Skeletal muscle tissue (tissue), 3 donors: ENCODE measurements at regions not wholly inside any gene's neighbourhood (a gene's known extent, or its start where the extent isn't known, plus 50 kb on each side); places are given as distances from the start of the nearest gene placed in this dataset.

Source experiments
- H3K27ac ChIP-seq: one replicate; pipeline ENCODE4 v1.7.0; 2013; ENCODE audit warnings: mild to moderate bottlenecking, low read depth, low read length, inconsistent platforms
- H3K27me3 ChIP-seq, 3 donors: one replicate each; pipeline ENCODE4 v1.7.0; 2013; ENCODE audit warnings: low read length in 3 of 3; ENCODE audit not compliant: control insufficient read depth in 3 of 3, insufficient read depth in 3 of 3
- H3K36me3 ChIP-seq, 3 donors: one replicate each; pipeline ENCODE4 v1.7.0; 2013; ENCODE audit warnings: low read length in 3 of 3; ENCODE audit not compliant: control insufficient read depth in 3 of 3, insufficient read depth in 3 of 3
- H3K4me1 ChIP-seq, 3 donors: one replicate each; pipeline ENCODE4 v1.7.0; 2013; ENCODE audit warnings: low read length in 3 of 3, mild to moderate bottlenecking in 3 of 3; ENCODE audit not compliant: control insufficient read depth in 3 of 3, insufficient read depth in 3 of 3
- H3K4me3 ChIP-seq, 3 donors: one replicate each; pipeline ENCODE4 v1.7.0; 2013; ENCODE audit warnings: low read length in 3 of 3
- H3K9ac ChIP-seq, 3 donors: one replicate each; pipeline ENCODE4 v1.7.0; 2013; ENCODE audit warnings: low read length in 3 of 3, mild to moderate bottlenecking in 3 of 3, moderate library complexity in 2 of 3, low read depth in 1 of 3
- H3K9me3 ChIP-seq, 3 donors: one replicate each; pipeline ENCODE4 v1.7.0; 2013; ENCODE audit warnings: low read length in 3 of 3; ENCODE audit not compliant: control insufficient read depth in 3 of 3
- donor health status: Osteomylitis.

DNA sequence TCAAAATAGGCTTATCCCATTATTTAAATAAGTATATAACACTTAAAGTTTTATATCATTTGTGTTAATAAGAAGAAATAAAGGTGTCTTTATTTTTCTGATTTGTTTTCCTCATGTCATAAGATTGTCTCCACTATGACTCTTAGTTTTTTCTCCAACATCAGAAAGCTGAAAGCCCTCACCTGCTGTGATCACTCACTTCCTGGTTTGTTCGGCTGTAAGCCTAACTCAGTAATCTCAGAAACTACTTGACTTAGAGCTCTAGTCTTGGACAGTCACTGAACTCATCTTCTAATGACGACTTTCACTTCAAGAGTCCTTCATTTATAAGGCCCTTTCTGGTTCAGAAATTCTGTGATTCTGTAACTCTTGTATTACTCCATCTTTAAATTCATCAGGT, 311.0 kb downstream of the ZEB2 start:
- Histone ChIP-seq H3K9me3 (no peaks in the 10 kb centered on the region), H3K36me3 (peaks cover 0 to 9% (median 2%) of the 10 kb centered on the region in 3 donors), H3K4me1 (no peaks in the 10 kb centered on the region), H3K27ac (no peak overlapping the region), H3K4me3 (no peak overlapping the region), H3K27me3 (no peaks in the 10 kb centered on the region), H3K9ac (no peak overlapping the region)

DNA sequence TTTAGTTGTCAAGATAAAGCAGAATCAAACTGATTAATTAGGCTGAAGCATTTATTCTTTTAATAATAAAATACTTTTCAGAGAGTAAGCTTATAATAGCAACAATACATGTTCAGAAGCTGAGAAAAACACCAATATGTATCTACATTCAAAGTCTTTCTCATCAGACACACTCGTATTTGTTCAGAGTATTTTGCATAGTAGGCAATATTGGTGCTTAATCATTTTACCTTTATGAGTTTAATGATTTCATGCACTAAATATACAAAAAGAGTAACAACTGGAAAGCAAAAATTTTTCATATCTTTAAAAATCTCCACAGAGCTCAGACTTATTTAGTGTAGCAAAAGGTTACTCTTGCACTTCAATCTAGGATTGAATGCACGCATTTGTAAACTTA, 313.9 kb downstream of the ZEB2 start:
- no peak overlapping the region for H3K27ac ChIP-seq
- no peaks in the 10 kb centered on the region for H3K9me3 ChIP-seq
- H3K9ac ChIP-seq: no peak overlapping the region
- no peak overlapping the region for H3K4me3 ChIP-seq
- H3K4me1 ChIP-seq: no peaks in the 10 kb centered on the region
- H3K27me3 ChIP-seq: no peaks in the 10 kb centered on the region
- peaks cover 0 to 9% (median 2%) of the 10 kb centered on the region in 3 donors for H3K36me3 ChIP-seq

DNA sequence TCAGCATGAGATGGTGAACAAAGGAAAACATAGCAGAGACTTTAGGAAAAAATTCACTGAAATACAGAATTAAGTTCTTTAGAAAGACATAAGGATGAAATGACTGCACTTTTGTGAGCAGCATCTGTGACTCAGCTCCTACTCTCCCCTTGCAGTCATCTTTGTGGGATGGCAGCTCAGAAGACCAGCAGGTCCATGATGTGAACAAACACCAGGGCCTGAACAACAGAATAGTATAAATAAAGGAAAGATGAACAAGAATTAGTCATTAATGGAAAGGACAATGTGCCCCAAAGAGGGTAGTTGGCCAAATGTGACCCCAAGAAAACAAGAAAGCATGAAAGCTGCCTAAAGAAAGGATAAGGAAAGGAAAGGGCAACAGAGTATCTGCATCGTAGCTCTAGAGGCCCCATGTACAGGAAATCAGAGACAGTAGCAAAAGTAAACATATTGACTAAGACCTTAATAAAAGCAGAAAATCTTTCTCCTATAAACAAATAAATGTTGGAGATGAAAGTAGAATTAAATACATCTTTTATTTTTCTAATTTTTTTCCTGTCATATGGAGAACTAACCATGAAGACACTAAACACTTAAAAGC, 318.0 kb downstream of the ZEB2 start:
- Histone ChIP-seq H3K27ac (no peak overlapping the region), H3K9me3 (no peaks in the 10 kb centered on the region), H3K27me3 (no peaks in the 10 kb centered on the region), H3K9ac (no peak overlapping the region), H3K4me1 (no peaks in the 10 kb centered on the region), H3K4me3 (no peak overlapping the region), H3K36me3 (no peaks in the 10 kb centered on the region)

DNA sequence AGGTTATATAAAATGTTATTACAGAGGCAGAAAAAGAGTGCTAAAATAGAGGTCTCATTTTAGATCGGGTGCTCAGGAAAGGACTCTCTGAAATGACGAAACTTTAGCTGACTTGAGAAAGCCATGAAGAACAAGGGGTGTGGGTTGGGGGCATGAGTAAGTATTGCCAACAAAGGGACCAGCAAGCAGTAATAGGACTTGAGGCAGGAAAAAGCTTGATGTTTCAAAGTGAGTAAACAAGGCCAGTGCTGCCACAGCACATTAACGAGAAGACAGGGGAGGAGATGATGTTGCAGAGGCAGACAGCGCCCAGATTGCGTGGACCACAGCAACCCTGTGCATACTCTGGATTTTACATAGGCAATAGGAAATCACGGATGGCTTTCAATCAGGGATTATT, 318.8 kb downstream of the ZEB2 start:
- H3K27me3 ChIP-seq: no peaks in the 10 kb centered on the region
- H3K27ac ChIP-seq: no peak overlapping the region
- no peaks in the 10 kb centered on the region for H3K36me3 ChIP-seq
- H3K4me3 ChIP-seq: no peak overlapping the region
- H3K9ac ChIP-seq: no peak overlapping the region
- no peaks in the 10 kb centered on the region for H3K4me1 ChIP-seq
- no peaks in the 10 kb centered on the region for H3K9me3 ChIP-seq

DNA sequence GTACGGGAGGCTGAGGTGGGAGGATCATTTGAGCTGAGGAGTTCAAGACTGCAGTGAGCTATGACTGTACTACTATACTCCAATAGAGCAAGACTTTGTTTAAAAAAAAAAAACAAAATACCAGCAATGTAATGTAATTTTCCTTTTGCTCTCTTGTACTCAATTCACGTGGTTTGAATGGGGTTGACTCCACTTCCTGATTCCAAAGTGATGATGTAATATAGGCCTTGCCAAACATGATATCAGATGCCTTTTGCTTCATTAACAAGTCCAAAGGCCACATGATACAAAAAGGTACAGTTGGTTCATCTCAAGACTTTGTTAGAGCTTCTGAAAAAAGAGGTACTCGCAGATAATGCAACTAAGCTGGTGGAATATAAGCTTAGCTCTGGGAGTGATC, 321.8 kb downstream of the ZEB2 start:
- no peak overlapping the region for H3K9ac ChIP-seq
- no peaks in the 10 kb centered on the region for H3K4me1 ChIP-seq
- no peaks in the 10 kb centered on the region for H3K36me3 ChIP-seq
- H3K4me3 ChIP-seq: no peak overlapping the region
- no peaks in the 10 kb centered on the region for H3K9me3 ChIP-seq
- no peak overlapping the region for H3K27ac ChIP-seq
- no peaks in the 10 kb centered on the region for H3K27me3 ChIP-seq

DNA sequence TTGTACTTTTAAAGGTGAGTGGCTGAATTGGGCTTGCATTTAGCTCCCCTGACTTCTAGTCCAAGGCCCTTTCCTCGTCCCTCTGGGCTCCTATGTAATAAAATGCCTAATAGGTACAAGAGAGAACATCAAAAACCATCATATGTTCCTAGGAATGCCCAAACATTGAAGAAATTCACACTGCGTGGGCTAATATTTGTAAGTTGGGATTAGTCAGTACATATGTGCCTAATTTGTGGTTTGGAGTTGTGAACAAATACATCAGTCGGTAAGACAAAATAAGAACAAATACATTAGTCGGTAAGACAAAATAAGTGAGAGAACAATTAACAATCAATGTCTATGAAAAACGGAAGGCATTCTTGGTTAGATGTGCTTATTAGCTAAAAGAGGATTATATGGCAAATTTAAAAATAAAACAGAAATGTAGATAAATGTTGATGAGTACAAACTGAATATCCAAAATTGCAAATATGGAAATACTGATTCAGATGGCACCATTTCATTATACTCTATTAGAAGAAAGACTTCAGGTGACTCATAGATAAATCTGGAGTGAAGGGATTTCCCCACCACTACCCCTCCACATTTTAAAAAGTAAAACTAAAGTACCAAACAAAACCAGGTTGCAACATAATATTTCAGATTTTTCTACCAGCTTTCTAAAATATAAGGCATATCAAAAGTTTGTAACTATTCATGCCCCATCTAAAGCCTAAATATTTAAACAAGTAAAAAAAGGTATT, 325.4 kb downstream of the ZEB2 start:
- no peak overlapping the region for H3K27ac ChIP-seq
- no peaks in the 10 kb centered on the region for H3K9me3 ChIP-seq
- no peaks in the 10 kb centered on the region for H3K36me3 ChIP-seq
- no peak overlapping the region for H3K9ac ChIP-seq
- H3K27me3 ChIP-seq: no peaks in the 10 kb centered on the region
- H3K4me3 ChIP-seq: no peak overlapping the region
- H3K4me1 ChIP-seq: no peaks in the 10 kb centered on the region

DNA sequence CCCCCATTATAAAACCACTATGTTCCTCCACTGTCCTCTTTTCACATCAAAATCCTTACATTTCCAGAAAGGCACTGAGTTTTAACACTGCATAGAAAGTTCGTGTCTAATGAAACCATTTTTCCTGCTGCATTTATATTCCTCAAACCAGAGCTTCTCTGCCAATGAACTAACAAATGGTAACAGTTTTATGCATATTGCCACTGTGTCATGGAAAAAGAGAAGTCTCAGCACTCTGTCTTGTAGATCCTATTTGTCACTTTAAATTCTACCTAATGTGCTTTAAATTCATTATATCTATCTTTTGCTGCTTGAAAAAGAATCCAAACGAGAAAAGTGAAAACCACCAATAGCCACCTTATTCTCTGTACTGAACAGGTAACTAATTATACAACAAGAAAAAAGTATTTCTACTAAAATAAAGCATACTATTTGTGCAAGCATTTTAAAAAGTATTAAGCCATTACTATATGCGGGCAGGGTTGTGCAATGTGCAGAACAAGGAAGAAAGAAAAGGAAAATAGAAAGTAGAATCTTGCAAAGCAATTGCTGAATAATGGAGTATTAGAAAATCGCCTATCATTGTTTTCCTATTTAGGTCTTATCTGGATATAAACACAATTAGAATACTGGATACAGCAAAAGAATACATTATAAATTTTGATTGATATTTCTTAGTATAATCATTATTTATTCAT, 328.9 kb downstream of the ZEB2 start:
- H3K9me3 ChIP-seq: no peaks in the 10 kb centered on the region
- H3K4me3 ChIP-seq: no peak overlapping the region
- no peaks in the 10 kb centered on the region for H3K4me1 ChIP-seq
- no peak overlapping the region for H3K27ac ChIP-seq
- H3K9ac ChIP-seq: no peak overlapping the region
- H3K27me3 ChIP-seq: no peaks in the 10 kb centered on the region
- H3K36me3 ChIP-seq: no peaks in the 10 kb centered on the region

DNA sequence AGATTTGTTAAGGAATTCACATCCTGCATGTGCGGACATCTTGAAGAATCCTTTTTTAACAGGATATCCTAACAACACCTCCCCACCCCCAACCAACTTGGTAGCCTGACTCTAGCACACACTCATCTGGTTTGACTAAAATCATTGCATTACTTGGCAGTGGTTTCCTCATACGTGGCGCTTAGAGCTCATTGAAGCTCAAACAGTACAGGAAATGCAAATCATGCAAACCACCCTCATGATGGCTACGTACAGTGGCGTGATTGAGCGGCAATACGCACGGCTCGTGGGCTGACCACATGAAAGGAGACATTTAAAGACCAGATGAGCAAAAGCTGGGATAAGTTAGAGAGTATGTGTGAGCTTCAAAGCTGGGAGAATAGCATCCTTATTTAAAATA, 336.2 kb downstream of the ZEB2 start:
- H3K27me3 ChIP-seq: no peaks in the 10 kb centered on the region
- H3K4me3 ChIP-seq: no peak overlapping the region
- no peaks in the 10 kb centered on the region for H3K9me3 ChIP-seq
- no peak overlapping the region for H3K9ac ChIP-seq
- H3K4me1 ChIP-seq: no peaks in the 10 kb centered on the region
- no peaks in the 10 kb centered on the region for H3K36me3 ChIP-seq
- no peak overlapping the region for H3K27ac ChIP-seq

DNA sequence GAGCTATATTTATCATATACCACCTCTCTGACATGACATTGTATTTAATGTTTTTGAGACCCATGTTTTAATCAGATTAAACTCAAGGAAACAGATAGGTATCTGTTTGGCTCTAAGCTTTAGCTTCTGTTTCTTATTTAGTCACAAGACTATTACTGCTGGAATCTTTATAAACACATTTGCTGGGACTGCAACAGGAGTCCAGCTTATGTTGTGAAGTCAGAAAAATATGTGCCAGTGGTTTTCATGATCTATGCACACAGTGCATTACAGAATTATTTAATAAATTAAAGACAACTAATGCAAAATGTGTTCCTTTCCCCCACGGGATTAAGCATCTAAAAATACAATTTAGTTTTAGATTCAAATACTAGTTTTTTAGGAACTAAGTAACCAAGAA, 338.9 kb downstream of the ZEB2 start:
- no peaks in the 10 kb centered on the region for H3K36me3 ChIP-seq
- no peaks in the 10 kb centered on the region for H3K4me1 ChIP-seq
- no peak overlapping the region for H3K27ac ChIP-seq
- no peaks in the 10 kb centered on the region for H3K9me3 ChIP-seq
- no peaks in the 10 kb centered on the region for H3K27me3 ChIP-seq
- no peak overlapping the region for H3K9ac ChIP-seq
- H3K4me3 ChIP-seq: no peak overlapping the region

DNA sequence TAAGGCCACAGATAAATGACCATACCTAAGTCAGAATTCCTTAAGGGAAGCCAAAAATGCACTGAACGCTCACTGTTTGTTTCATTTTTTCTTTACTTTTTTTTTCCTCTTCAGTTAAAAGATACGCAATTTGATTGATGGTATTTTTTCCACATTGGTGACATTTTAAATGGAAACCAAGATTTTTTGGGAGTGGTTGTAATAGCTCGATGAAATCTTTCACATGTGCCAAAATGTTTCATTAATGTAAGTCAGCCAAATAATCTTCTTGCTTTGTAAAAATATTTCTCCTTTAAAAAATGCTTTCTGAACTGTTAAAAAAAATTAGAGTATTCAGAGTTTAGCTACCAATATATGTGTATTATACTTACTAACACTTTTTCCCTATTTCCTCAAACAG, 339.8 kb downstream of the ZEB2 start:
- Histone ChIP-seq H3K27me3 (no peaks in the 10 kb centered on the region), H3K9me3 (no peaks in the 10 kb centered on the region), H3K4me3 (no peak overlapping the region), H3K36me3 (no peaks in the 10 kb centered on the region), H3K9ac (no peak overlapping the region), H3K4me1 (no peaks in the 10 kb centered on the region), H3K27ac (no peak overlapping the region)
